A549 (cell line): ENCODE measurements at regions not wholly inside any gene's neighbourhood (a gene's known extent, or its start where the extent isn't known, plus 50 kb on each side); places are given as distances from the start of the nearest gene placed in this dataset.

ENCODE experiments used
- CTCF ChIP-seq: fragments of >200 bp; sonication (Bioruptor Twin); formaldehyde crosslinking; IDR thresholded peaks from 3 replicates; pipeline ENCODE4 v1.5.1; 2016
- POLR2A ChIP-seq: IDR thresholded peaks from 2 replicates; pipeline ENCODE4 v1.6.1; 2012; ENCODE audit warnings: mild to moderate bottlenecking, low read length
- SMC3 ChIP-seq: fragments of >200 bp; sonication (Bioruptor Twin); formaldehyde crosslinking; IDR thresholded peaks from 3 replicates; pipeline ENCODE4 v1.6.1; 2018; ENCODE audit warnings: inconsistent platforms

- TF ChIP-seq POLR2A (no peak), CTCF (no peak), SMC3 (no peak)
Observed at GRCh38 chr16:55214412-55214811, 109.6 kb upstream of the IRX6 start.
